Activated T-cell treated with anti-CD3 and anti-CD28 coated beads for 48 hours (primary cell): ENCODE measurements at regions not wholly inside any gene's neighbourhood (a gene's known extent, or its start where the extent isn't known, plus 50 kb on each side); places are given as distances from the start of the nearest gene placed in this dataset.
"Not testable (repeated sequence)": the region's sequence is repeated elsewhere in the genome, so short reads cannot be mapped to it uniquely, and the experiment has no call there.

Experiments used
- DNase-seq: peaks from one replicate; pipeline ENCODE4 v3.0.0-alpha.2; 2020; ENCODE audit warnings: low read depth

GRCh38 chr7:142534726-142535122 lies 214.5 kb upstream of the PRSS1 start:
- no peak for DNase-seq

DNA sequence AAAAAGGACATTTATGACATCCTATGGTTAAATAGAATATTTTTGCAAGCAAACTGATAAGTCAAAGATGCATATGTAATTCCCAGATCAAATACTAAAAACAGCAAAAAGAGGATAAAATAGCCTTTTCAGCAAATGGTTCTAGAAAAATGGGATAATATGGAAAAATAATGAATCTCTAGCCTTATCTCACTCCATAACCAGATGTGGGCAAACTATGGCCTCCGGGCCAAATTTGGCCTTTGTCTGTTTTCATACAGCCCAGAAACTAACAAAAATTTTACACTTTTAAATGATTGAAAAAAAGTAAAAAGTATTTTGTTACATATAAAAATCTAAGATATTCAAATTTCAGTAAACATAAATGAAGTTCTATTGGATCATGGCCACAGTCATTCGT lies 215.4 kb upstream of the PRSS1 start:
- DNase-seq: no peak

DNA sequence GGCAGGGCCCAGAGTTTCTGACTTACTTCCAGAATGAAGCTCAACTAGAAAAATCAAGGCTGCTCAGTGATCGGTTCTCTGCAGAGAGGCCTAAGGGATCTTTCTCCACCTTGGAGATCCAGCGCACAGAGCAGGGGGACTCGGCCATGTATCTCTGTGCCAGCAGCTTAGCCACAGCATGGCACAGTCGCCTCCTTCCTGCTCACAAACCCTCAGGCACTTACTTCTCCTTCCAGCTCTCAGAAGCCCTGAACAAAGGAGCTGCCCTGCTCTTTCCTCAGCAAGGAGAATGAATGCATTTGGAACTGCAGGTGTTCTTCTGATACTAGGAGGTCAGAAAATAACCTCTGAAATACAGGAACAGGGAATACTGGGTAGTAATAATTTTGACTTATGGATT lies 219.7 kb upstream of the PRSS1 start:
- no peak for DNase-seq

- DNase-seq: no peak
These were observed 220.5 kb upstream of the PRSS1 start for GRCh38 chr7:142528608-142529408.

DNA sequence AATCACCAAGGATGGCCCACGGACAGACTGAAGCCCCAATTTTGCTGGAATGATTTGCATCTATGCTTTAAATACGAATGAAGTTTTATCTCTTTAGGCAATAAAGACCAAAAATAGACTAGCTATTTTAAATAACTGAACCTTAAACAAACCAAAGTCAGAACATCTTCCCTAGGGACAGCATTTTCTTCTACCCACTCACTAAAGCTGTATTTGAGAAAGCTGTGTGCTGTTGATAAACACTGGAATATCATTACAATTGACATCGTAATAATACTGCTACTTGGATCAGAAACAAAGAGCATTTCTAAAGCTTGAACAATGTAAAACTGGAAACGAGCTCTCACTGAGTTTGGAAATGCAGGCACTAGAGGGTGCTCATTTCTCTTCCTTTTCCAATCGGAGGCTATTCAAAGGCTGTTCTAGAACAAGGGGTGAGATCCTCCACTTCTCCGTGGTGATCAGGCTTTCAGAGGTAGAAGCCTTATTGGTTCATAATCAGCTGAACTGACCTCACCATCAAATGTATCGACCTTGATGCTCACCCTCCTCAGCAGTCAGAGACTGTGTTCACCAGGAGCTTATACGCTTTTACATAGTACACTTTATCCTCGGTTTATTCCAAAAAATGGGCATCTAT lies 225.3 kb upstream of the PRSS1 start:
- no peak for DNase-seq

GRCh38 chr7:142522735-142523134 lies 226.5 kb upstream of the PRSS1 start:
- no peak for DNase-seq

GRCh38 chr7:142520885-142521284 lies 228.4 kb upstream of the PRSS1 start:
- not testable (repeated sequence) for DNase-seq

DNA sequence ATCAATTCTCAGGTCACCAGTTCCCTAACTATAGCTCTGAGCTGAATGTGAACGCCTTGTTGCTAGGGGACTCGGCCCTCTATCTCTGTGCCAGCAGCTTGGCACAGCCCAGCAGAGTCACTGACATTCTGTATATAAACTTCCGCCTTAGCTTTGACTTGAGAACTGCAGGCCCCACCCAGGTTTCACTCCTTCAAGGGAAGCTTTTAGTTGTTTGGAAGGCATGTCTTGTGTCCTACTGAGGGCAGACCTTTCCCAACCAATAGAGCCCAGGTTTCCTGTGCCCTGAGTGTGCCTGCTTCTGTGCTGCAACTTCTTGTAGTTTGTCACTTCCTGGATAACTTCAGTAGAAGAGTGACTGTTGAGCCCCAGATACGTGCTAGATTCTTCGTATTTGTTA lies 228.8 kb upstream of the PRSS1 start:
- DNase-seq: not testable (repeated sequence)

DNA sequence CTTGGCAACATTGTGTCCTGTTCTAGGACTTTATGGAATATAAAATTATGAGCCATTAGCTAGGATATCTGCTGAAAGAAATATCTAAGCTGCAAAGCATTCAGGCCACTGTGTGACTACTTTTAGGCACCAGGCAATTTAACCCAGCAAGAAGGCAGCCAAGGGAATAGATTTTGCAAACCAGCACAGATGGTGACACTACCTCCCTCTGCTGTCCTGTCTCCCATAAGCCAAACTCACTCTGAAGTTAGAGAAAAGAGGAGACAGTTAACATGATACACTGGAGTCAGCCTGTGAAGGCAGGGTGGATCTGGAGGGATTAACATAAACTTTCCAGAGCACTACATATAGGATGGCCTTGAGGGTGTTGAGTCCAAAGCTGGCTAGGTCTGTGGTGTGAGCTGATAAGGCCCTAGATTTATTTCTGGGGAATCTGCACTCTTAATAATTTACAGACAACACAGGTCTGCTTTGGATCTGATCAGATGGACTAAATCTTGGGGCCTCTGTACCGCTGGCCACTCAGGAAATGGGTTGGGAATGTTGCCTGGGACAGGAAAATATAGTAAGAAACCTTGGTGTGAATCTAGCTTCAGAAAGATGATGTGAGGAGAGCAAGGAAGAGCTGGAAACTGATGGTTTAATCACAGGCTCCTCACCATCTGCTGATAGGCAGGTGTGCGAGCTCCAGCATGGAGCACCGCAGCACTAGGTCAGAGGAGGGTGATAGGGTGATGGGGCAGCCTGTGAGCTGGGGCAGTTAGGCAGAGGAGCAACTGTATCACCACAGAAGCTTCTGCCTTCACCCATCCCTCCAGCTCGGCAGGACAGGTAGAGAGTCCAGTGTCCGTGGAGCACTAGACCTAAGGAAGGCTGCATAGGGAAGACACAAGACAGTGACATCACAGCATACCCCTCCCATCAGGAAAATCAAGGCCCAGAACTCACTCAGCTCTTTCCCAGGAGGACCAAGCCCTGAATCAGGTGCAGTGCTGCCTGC lies 229.9 kb upstream of the PRSS1 start:
- DNase-seq: no peak

DNA sequence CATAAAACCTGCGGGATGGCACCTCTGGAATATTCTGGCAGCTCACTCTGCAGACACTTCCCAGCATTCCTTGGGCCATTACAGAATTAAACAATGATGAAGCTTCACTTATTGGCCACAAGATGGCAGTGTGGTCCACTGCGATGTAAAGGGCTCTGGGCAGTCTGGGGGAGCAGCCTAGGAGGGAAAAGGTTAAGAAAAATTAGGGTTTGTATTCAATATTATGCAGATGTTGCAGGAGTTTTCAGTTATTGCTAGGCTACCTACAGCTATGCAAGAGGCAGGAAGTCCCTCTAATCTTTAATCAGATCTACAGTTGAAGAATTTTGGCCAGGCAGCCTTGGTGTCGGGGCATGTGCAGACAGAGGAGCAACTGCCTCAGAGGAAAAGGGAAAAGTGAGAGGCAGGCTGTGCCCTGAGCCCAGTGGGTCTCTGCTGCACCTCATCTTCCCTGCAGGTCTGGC lies 233.2 kb upstream of the PRSS1 start:
- DNase-seq: no peak

- not testable (repeated sequence) for DNase-seq
These were observed 234.6 kb upstream of the PRSS1 start for GRCh38 chr7:142514716-142515115.

DNA sequence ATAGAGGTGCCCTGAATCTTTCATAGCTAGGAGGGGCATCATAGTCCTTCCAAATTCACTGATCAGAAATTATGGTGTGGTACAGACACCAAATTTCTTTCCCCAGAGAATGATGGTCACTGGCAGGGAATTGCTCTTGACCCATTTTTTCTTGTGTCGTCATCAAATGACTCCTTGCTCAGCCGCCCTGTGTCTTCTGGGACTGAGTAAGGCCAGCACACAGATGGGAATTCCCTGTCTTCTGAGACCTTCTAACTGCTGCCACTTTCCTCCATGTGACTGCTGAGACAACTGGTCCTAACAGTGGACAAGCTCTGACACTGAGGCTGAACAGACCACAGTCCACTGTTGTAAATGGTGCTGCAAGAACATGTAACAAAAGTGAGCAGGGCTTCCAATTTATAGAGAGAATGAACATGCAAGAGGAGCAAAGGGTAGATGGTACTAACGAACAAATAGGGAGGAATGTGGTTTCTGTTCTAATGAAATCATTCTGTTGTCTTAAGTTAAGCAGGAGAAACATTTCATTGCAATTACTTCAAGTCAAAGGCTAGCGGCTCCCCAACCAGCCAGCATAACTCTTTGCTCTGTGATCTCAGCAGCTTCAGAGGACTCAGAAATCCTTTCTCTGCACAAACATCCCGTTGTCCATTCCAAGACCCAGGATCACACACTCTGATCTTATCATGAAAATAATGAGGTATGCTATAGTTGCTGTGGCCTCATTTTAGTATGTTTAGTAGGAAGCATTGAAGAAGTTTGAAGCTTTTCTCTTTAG lies 235.9 kb upstream of the PRSS1 start:
- no peak for DNase-seq

- DNase-seq: no peak
These were observed 237.5 kb upstream of the PRSS1 start for GRCh38 chr7:142511801-142512200.

GRCh38 chr7:142511374-142511773 lies 237.9 kb upstream of the PRSS1 start:
- DNase-seq: no peak

DNA sequence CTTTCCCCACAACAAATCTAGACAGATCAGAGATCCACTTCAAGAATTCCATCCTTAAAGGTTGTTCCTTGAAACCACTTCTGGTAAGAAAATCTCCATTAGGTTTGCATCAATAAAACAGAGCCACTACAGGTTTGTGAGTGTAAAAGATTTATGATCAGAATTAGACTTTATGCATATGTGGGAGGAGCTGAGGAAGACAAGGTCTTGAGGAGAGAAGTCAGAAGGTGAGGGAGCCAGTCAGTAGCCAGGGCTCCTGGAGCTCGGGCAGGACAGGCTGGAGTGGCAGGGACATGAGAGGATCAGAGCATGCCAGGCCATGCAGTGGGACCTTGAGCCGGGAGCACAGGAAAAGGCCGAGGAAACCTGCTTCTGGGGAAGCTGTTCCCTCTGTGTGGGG lies 240.0 kb upstream of the PRSS1 start:
- DNase-seq: not testable (repeated sequence)

DNA sequence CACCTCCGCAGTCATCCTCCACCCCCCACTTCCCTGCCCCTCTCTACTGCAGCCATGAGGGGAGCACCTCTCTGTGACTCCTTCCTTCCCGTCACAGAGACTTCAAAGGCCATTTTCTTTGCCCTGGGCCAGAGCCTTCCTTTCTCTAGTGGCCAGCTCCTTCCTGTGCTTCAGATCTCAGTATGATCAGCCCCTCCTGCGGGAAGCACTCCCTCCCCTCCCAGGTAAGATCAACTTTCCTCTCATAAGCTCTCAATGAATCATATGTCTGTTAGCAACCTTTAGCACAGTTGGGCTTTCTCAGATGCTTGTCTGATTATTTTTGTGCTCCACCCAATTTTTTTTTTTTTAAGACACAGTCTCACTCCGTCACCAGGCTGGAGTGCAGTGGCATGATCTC lies 241.0 kb upstream of the PRSS1 start:
- no peak for DNase-seq

DNA sequence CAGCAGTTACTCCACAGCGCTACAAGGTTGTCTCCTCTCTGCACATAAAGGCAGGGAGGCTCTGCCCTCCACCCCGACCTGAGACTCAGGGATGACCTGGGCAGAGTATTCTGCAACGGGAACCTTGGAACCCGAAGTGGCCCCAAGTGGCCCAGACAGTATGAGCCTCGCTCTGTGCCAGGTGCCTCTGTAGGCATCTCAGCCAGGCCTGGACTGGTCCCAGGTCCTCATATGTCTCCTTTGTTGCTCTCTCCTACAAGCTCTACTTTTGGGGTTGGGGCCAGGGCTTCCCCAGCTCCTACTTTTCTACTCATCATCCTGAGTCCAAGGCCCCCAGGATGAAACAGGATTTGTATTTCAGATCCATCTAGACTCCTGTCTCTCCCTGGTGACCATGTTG lies 241.5 kb upstream of the PRSS1 start:
- DNase-seq: no peak

DNA sequence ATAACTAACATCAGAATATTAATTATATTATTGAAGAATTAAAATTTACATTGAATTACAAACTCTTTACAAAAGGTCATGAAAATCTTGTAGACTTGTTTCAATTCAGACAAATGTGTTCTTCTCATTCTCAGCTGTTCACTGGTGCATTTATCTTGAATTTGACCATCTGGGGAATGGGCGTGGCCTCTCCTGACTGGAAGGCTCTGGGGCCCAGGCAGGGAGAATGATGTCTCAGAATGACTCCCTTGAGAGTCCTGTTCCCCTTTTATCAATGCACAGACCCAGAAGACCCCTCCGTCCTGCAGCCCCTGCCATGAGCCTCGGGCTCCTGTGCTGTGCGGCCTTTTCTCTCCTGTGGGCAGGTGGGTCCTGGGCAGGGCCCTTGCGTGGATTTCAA lies 242.2 kb upstream of the PRSS1 start:
- DNase-seq: not testable (repeated sequence)

DNA sequence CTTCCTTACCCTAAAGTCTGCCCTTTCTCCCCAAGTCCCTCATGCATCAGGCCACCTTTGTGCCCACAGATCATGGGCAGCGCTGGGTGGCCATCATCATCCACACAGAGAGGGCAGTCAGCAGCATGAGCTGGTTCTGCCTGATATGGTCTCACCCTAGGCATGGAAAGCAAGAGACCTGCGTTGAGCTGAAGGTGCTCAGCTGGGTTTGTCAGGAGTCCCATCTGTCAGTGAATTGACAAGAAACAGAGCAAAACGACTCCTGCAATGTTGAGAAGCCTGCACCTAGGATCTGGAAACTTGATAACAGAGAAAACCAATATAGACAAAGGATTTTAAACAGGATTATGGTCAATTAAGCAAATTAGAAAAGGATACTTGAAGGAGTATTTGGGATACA lies 242.7 kb upstream of the PRSS1 start:
- no peak for DNase-seq

GRCh38 chr7:142503949-142504348 lies 245.3 kb upstream of the PRSS1 start:
- DNase-seq: not testable (repeated sequence)

DNA sequence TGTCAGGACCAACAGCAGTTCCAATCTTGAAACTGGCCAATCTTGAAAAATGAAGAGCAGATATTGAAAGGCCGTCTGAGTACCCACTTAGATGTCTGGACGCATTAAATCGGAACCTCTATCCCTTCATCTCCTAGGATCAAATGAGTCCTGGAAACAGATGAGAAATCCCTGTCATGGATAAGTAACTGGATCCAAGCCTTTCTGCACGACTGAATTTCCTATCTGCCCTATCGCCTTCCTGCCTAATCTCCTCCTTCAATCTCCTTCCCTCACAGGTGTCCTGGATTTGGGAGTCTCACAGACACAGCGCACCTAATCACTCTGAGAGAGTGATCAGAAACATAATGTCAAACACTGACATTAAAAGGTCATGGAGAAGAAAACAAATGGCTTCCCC lies 245.2 kb upstream of the PRSS58 start:
- DNase-seq: no peak

DNA sequence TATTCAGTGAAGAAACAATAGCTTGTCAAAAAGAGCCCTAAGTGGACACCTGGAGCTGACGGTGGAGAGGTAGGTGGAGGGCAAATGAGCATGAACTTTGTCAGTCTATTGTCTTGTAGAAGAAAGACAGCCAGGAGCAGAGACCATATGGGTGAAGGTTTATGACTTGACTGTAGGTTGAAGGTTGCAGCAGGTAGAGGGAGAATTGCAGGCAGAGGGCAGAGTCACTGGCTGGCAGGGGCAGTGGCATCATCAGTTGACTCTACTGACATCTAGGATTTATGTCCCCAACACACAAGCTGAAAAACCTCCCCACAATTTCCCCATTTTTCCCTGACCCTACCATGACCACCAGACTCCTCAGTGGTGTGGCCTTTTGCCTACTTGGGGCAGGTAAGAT lies 243.6 kb upstream of the PRSS58 start:
- DNase-seq: no peak
